Liver (tissue), 7 donors: ENCODE measurements at regions not wholly inside any gene's neighbourhood (a gene's known extent, or its start where the extent isn't known, plus 50 kb on each side); places are given as distances from the start of the nearest gene placed in this dataset.

Experiments used
- DNase-seq: peaks from one replicate; pipeline ENCODE4 v3.0.0-alpha.2; 2017; ENCODE audit warnings: low spot score
- H3K27ac ChIP-seq, 2 donors: one replicate each; pipeline ENCODE4 v1.7.0; 2013; ENCODE audit warnings: inconsistent platforms in 2 of 2, low read length in 2 of 2, control low read depth in 1 of 2, low read depth in 1 of 2, mild to moderate bottlenecking in 1 of 2
- H3K27me3 ChIP-seq, 4 donors: one replicate each; pipeline versions ENCODE4 v1.6.1 to v1.7.0; 2013; ENCODE audit warnings: low read length in 3 of 4, inconsistent platforms in 1 of 4, mild to moderate bottlenecking in 1 of 4, moderate library complexity in 1 of 4; ENCODE audit not compliant: control insufficient read depth in 4 of 4, insufficient read depth in 4 of 4
- H3K36me3 ChIP-seq, 4 donors: one replicate each; pipeline versions ENCODE4 v1.6.1 to v1.7.0; 2013; ENCODE audit warnings: low read length in 3 of 4, mild to moderate bottlenecking in 3 of 4, low read depth in 1 of 4, moderate library complexity in 1 of 4; ENCODE audit not compliant: control insufficient read depth in 4 of 4, insufficient read depth in 3 of 4
- H3K4me1 ChIP-seq, 4 donors: one replicate each; pipeline versions ENCODE4 v1.6.1 to v1.7.0; 2013; ENCODE audit warnings: low read length in 3 of 4, mild to moderate bottlenecking in 3 of 4, moderate library complexity in 1 of 4; ENCODE audit not compliant: control insufficient read depth in 4 of 4, insufficient read depth in 4 of 4
- H3K4me3 ChIP-seq, 3 donors: one replicate each; pipeline versions ENCODE4 v1.6.1 to v1.7.0; 2013; ENCODE audit warnings: low read length in 3 of 3, control low read depth in 1 of 3, low read depth in 1 of 3, mild to moderate bottlenecking in 1 of 3
- H3K9ac ChIP-seq, 2 donors: one replicate each; pipeline ENCODE4 v1.7.0; 2013; ENCODE audit warnings: low read length in 2 of 2, mild to moderate bottlenecking in 2 of 2, moderate library complexity in 2 of 2, control low read depth in 1 of 2, low read depth in 1 of 2
- H3K9me3 ChIP-seq, 4 donors: one replicate each; pipeline versions ENCODE4 v1.6.1 to v1.7.0; 2013; ENCODE audit warnings: low read length in 3 of 4; ENCODE audit not compliant: control insufficient read depth in 4 of 4
- ATF3 ChIP-seq: IDR thresholded peaks from 2 replicates; pipeline ENCODE4 v1.6.1; 2016; ENCODE audit warnings: antibody characterized with exemption
- EGR1 ChIP-seq, 2 donors: IDR thresholded peaks; 2 replicates each; pipeline ENCODE4 v1.6.1; 2016 to 2018; ENCODE audit warnings: antibody characterized with exemption in 2 of 2, low read depth in 2 of 2
- FOXA1 ChIP-seq: IDR thresholded peaks from 2 replicates; pipeline ENCODE4 v1.6.1; 2016; ENCODE audit warnings: antibody characterized with exemption
- FOXA2 ChIP-seq: IDR thresholded peaks from 2 replicates; pipeline ENCODE4 v1.6.1; 2016; ENCODE audit warnings: antibody characterized with exemption
- GABPA ChIP-seq, 2 donors: IDR thresholded peaks in 1 of 2; conservative IDR thresholded peaks in 1 of 2; 2 replicates each; pipeline ENCODE4 v1.6.1; 2016; ENCODE audit warnings: antibody characterized with exemption in 2 of 2, mild to moderate bottlenecking in 1 of 2, moderate library complexity in 1 of 2
- HNF4A ChIP-seq, 2 donors: conservative IDR thresholded peaks; 2 replicates each; pipeline ENCODE4 v1.6.1; 2016; ENCODE audit warnings: antibody characterized with exemption in 2 of 2, mild to moderate bottlenecking in 2 of 2
- HNF4G ChIP-seq: IDR thresholded peaks from 2 replicates; pipeline ENCODE4 v1.6.1; 2016; ENCODE audit warnings: antibody characterized with exemption
- JUND ChIP-seq, 2 donors: IDR thresholded peaks; 2 replicates each; pipeline ENCODE4 v1.6.1; 2016; ENCODE audit warnings: antibody characterized with exemption in 2 of 2
- RAD21 ChIP-seq, 2 donors: IDR thresholded peaks; 2 replicates each; pipeline ENCODE4 v1.6.1; 2016; ENCODE audit warnings: antibody characterized with exemption in 2 of 2, mild to moderate bottlenecking in 2 of 2
- REST ChIP-seq: IDR thresholded peaks from 2 replicates; pipeline ENCODE4 v1.6.1; 2016; ENCODE audit warnings: antibody characterized with exemption, mild to moderate bottlenecking
- RXRA ChIP-seq, 2 donors: IDR thresholded peaks; 2 replicates each; pipeline ENCODE4 v1.6.1; 2017 to 2018; ENCODE audit warnings: antibody characterized with exemption in 2 of 2, mild to moderate bottlenecking in 1 of 2
- SP1 ChIP-seq: IDR thresholded peaks from 2 replicates; pipeline ENCODE4 v1.6.1; 2018; ENCODE audit warnings: antibody characterized with exemption, mild to moderate bottlenecking
- TAF1 ChIP-seq: conservative IDR thresholded peaks from 2 replicates; pipeline ENCODE4 v1.6.1; 2016; ENCODE audit warnings: antibody characterized with exemption, mild to moderate bottlenecking
- ZBTB33 ChIP-seq: IDR thresholded peaks from 2 replicates; pipeline ENCODE4 v1.6.1; 2016; ENCODE audit warnings: antibody characterized with exemption
- WGBS: extraction: QIAGEN DNeasy Blood & Tissue Kit; methylation state at CpG from one replicate; pipeline ENCODE4 v1.1.7; 2013; 5-methylcytosine and 5-hydroxymethylcytosine counted together
- donor health status: healthy.
- donor health status: healthy.
- donor health status: healthy.
- donor health status: healthy.

GRCh38 chr14:97417331-97417730 lies 620.1 kb downstream of the VRK1 start:
- Histone ChIP-seq H3K36me3 (no peaks in the 10 kb centered on the region), H3K27ac (no peak overlapping the region), H3K4me1 (peaks cover 0 to 11% (median 6%) of the 10 kb centered on the region in 4 donors), H3K9me3 (no peaks in the 10 kb centered on the region), H3K27me3 (peaks cover 0 to 7% (median 4%) of the 10 kb centered on the region in 4 donors), H3K9ac (no peak overlapping the region), H3K4me3 (no peak overlapping the region)
- DNase-seq: no peak
- TF ChIP-seq GABPA (IDR thresholded peaks at IDR 0.05 in 1 of 2, conservative IDR thresholded peaks at IDR 0.05 in 1 of 2): no peak
- no peak for TF ChIP-seq SP1
- TF ChIP-seq HNF4A (conservative IDR thresholded peaks at IDR 0.05): no peak
- TF ChIP-seq ATF3: no peak
- TF ChIP-seq HNF4G: no peak
- no peak for TF ChIP-seq REST
- 89% methylated on average over 3 of the region's 3 CpGs for WGBS

GRCh38 chr14:97420211-97420610 lies 623.0 kb downstream of the VRK1 start:
- peaks cover 0 to 6% (median 0%) of the 10 kb centered on the region in 4 donors for H3K27me3 ChIP-seq
- TF ChIP-seq RXRA (IDR thresholded peaks at IDR 0.05) (no peak), ATF3 (no peak), FOXA2 (no peak)
- peaks cover 0 to 4% (median 2%) of the 10 kb centered on the region in 4 donors for H3K4me1 ChIP-seq
- DNase-seq: no peak
- H3K9ac ChIP-seq: no peak overlapping the region
- H3K4me3 ChIP-seq: no peak overlapping the region
- H3K9me3 ChIP-seq: no peaks in the 10 kb centered on the region
- H3K27ac ChIP-seq: no peak overlapping the region
- 75% methylated on average over 6 of the region's 6 CpGs for WGBS
- H3K36me3 ChIP-seq: no peaks in the 10 kb centered on the region

- no peak overlapping the region for H3K27ac ChIP-seq
- H3K27me3 ChIP-seq: peaks cover 0 to 7% (median 0%) of the 10 kb centered on the region in 4 donors
- no peaks in the 10 kb centered on the region for H3K9me3 ChIP-seq
- no peak for TF ChIP-seq HNF4G
- no peak for TF ChIP-seq EGR1 (IDR thresholded peaks at IDR 0.05; ENCODE audit: low read depth in 2 of 2)
- TF ChIP-seq ZBTB33: no peak
- TF ChIP-seq RAD21 (IDR thresholded peaks at IDR 0.05): no peak
- TF ChIP-seq TAF1: no peak
- TF ChIP-seq JUND (IDR thresholded peaks at IDR 0.05): no peak
- TF ChIP-seq FOXA1: no peak
- WGBS: 83% methylated on average over 6 of the region's 6 CpGs
- H3K36me3 ChIP-seq: no peaks in the 10 kb centered on the region
- H3K4me1 ChIP-seq: no peaks in the 10 kb centered on the region
- H3K4me3 ChIP-seq: no peak overlapping the region
- H3K9ac ChIP-seq: no peak overlapping the region
- no peak for DNase-seq
Observed at GRCh38 chr14:97426776-97427175, 629.6 kb downstream of the VRK1 start.
